ENCODE measurements at regions not wholly inside any gene's neighbourhood (a gene's known extent, or its start where the extent isn't known, plus 50 kb on each side); places are given as distances from the start of the nearest gene placed in this dataset.

DNA sequence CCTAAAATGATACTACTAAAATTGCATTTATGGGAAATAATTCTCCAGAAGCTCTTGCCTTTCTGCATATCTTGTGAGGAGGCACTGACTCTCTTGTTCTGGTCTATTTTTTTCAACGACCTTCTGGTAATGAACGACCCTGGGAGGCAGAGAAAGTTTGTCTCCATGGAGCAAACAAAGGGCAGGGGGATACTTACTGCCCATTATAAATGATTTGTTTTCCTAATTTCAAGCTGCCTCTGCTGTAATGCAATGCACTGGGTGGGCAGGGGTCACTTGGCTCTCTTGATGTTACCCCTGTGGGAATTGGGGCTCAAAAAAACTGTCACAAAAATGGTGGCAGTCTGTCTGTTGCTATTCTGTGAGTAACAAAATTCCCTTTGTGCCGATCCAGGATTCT is 643.2 kb downstream of the LIG4 start:
- DNase-seq (ENCODE audit: low read depth): no peak

DNA sequence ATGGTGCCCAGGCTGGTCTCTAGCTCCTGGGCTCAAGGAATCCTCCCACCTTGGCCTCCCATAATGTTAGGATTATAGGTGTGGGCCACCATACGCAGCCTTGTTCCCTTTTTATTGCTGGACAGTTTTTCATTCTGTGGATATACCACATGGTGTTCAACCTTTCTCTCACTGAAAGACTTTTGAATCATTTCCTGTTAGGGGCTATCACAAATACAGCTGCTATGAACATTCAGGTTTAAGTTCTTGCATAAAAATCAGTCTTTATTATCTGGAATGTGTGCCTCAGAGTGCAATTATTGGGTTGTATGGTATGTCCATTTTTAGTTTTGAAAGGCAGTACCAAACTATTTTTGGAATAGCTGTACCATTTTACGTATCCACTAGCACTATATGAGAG is 647.2 kb downstream of the LIG4 start:
- no peak for DNase-seq (ENCODE audit: low read depth)

DNA sequence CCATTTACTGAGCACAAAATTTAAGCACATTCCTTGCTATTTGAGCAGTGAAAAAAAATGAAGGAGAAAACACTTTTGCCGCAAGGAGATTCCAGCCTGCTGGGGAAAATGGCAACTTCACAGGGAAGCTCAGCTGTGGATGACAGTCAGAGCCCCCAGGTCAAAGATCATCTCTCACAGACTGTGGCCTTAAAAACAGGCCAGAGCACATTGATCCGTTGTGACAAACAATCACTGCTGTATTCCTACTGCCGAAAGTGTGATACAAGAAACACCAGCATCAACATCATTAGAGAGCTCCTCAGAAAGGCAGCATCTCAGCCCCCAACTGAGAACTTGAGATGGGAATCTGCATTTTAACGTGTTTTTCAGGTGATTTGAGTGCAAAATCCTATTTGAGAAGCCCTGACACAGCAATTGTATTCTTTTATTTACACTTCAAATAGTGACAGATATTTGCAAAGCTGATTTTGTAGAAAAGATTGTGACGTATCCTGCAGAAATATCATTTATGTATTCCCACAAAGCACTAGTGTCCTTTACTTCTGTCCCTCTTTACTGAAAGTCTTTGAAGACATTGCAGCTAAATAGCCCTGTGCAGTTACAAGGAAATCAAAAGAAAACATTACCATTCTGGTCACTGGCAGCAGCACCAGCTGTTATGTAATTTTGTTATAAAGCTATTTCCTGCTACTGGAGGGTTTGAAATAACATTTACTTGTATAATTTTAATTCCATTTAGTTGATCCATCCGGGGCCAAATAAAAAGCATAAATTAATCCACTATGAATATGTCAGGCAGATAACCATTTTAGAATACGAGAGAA is 652.0 kb downstream of the LIG4 start:
- no peak for DNase-seq (ENCODE audit: low read depth)

DNA sequence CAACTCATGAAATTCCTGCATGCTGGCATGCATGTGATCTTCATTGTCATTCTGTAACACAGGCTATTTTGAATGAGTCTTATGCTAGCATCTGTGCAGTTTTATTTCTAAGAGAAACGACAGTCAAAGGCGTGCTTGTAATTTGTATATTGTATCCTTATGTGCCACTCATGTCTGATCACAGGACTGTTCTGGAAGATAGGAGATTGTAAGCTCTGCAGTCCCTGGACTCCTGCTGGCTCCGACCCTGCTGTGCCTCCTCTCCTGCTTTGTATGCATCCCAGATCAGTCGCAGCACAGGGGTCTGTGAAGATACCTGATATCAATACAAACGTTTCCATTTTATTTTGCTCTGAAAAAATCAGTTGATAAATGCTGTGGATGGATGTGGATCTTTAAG is 653.1 kb downstream of the LIG4 start:
- no peak for DNase-seq (ENCODE audit: low read depth)

DNA sequence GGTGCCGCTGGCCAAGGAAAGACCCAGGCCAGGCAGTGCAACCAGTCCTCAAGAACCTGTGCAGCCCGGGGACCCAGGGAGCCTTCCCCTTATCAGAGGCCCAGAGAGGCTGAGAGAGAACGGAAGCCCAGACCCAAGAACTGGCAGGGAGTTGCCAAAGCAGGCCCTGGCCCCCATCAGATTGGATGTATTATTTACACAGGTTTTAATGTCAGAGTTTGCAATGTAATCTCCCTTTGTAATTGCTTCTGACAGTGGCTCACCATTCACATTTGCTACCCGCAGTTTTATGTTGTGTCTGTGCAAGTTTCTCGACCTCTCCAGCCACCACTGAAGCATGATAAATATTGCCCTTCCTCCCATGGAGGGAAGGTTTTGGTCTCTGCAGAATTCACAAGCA is 660.9 kb downstream of the LIG4 start:
- no peak for DNase-seq (ENCODE audit: low read depth)

DNA sequence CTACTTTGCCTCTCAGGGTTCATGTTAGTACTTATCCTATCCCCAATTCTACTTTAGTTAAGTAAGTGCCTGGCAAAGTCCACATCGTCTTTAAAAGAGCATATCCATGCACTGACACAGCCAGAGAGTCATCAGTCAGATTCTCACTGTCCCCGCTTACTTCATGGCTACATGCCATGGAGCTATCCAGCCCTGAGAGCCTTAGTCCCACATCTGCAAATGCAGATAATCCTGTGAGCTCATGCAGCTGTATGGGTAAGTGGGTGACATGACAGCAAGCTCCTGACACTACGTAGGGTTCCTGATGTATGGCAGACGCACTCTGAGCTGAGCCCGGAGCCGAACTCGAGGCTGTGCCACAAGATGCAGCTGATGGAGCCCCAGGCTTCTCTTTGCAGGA is 661.5 kb downstream of the LIG4 start:
- DNase-seq (ENCODE audit: low read depth): no peak

DNA sequence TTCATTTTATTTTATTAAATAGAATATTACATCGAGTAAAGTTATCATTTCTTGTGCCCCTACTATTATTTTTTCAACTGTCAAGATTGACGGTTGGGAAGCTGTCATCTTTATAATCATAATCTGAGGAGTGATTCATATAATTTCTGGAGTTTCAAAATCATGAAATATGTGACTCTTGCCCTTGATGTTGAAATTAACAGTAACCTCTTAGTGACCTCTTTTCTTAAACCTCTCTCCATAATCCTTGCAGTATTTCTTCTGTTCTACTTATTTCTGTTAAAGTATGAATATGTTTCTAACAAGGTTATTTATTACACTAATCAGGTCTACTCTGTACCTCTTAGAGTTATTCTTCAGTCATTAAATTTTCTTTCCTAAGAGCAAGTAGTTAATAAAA is 663.8 kb downstream of the LIG4 start:
- DNase-seq (ENCODE audit: low read depth): no peak

DNA sequence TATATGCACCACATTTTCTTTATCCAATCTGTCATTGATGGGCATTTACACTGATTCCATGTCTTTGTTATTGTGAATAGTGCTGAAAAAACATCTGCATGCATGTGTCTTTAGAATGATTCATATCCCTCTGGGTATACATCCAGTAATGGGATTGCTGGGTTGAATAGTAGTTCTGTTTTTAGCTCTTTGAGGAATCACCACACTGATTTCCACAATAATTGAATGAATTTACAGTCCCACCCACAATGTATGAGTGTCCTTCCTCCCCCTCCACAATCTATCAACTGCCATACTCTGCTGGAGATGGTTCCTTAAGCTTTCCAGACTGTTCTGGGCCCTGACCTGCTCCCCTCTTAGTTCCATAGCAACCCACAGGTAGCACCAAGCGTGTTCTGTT is 667.0 kb downstream of the LIG4 start:
- no peak for DNase-seq (ENCODE audit: low read depth)

DNA sequence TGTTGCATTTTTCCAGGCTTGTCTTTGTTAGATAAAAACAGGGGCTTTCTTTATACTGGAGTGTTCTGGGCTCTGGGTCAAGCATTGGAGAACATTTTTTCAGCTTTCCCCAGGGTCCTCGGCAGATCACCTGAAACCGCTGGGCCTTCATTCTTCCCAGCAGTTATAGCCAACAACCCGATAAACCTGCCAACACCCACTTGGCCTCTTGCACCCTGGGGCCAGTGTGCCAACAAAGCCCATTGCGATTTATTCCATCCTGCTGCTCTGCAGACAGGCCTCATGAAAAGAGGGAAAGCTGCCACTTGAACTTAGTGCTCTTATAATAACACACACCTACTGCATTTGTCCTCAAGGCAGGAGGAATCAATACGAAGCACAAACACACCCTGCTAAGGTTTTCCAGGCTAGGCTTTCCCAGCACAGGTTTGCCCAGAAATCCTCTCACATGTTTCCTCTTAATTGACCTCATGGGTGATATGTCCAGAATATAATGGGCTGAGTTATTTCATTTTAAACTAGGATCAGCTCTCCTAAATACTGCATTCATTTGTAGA is 669.3 kb downstream of the LIG4 start:
- DNase-seq (ENCODE audit: low read depth): no peak

DNA sequence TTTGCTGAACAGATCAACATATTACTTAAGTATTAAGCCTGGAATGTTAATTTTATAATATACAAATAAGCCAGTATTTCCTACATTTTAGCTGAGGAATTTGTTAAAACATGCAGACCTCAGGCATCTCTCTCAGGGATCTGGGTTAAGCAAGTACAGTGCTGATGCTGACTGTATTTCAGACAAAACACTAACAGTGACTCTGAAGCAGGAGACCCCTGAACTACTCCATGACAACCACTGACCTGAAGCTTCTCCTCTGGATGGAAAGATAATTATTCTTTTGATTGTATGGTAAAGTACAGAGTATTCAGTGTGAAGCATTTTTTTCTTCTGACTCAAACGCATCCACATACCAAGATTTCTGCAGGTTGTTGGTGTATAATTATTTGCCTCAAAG is 680.8 kb downstream of the LIG4 start:
- DNase-seq (ENCODE audit: low read depth): no peak

DNA sequence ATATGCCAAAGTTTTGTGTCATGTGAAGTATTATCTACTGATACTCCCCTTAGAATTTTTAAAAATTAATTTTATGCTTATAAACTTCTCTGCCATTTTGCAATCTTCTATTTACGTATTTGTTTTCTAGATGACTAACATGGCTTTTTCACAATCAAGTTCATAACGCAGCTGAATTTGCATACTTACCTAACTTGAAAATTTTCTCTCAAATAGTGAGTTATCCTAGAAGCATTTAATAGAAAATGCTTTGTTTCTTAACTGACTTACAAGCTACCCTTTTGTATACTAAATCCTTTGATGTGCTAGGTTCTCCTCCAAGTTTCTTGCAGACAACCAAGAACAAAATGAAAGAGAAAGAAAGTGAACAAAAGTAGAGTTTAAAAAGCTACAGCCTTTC is 683.5 kb downstream of the LIG4 start:
- DNase-seq (ENCODE audit: low read depth): no peak

DNA sequence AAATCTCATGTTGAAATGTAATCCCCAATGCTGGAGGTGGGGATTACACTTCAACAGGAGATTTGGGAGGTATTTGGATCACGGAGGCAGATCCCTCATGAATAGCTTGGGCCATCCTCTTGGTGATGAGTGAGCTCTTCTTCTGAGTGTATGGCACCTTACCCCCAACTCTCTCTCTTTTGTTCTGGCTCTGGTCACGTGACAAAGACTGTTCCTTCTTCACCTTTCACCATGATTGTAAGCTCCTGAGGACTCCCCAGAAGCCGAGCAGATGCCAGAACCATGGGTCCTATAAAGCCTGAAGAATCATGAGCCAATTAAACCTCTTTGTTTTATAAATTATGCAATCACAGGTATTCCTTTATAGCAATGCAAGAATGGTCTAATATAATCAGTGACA is 684.2 kb downstream of the LIG4 start:
- DNase-seq (ENCODE audit: low read depth): no peak

DNA sequence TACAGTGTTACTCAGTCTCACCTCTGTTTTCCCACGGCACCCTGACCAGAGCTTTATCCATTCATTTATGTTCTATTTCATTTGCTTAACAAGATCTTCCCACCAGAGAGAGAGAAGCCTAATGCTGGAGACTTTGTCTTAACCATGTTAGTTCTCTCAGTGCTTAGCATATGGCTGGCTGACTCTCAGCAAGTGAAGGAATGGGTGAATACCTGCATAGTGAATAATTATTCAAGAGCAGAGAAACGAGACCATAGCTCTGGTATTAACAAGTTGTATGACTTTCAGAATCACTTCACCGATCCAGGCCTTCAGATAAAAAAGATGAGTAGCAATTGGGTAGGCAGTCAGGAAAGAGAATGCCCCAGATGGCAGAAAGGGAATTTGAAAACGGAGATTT is 686.3 kb downstream of the LIG4 start:
- no peak for DNase-seq (ENCODE audit: low read depth)

DNA sequence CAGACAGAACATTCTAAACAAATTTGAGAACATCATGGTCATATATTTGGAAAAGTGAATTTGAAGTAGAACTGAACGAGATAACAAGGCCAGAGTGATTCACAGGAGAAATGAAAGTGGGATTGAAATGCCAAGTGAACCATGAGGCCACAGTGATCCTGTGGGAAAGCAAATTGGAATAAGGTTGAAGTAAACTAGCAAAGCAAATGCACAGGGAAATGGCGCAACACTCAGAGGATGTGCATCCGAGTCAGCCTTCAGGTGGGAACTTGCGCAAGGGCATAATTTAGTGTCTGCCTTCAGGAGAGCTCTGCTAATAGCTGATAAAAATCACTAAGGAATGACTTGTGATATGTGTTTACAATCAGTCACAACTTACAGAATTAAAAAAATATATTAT is 696.6 kb downstream of the LIG4 start:
- no peak for DNase-seq (ENCODE audit: low read depth)

DNA sequence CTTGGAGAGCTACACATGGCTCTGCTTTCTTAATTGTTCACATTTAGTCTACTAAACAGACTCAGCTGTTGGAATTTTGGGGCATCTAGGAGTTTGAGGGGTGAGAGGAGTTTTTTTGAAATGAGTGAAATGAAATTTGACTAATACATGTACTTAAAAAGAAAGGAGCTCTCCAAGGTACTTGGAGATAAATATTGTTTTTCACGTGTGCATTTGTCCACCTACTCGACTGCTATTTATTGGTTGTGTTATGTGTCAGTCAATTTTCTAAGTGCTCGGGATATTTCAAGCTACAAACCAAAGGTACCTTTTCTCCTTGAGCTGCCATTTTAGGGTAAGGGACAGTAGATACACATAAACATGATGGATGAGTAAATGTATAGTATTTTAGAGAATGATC is 697.0 kb downstream of the LIG4 start:
- DNase-seq (ENCODE audit: low read depth): no peak

DNA sequence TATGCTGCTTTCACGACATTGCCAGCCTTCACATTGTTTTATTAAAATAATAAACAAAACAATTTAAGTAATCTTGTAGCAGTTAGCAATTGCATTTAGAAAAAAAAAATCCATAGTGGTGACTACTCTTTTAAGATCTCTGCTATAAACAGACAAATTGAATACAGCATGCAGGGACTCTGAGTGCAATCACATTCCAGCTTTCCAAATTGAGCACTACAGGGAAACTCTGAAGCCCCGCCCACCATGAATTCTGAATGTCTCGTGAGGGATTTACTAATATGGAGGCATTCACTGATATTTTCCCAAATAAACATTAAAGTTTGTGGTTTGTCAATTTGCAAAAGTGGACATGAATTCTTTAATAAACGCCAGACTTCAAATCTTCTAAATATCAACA is 698.8 kb downstream of the LIG4 start:
- no peak for DNase-seq (ENCODE audit: low read depth)

DNA sequence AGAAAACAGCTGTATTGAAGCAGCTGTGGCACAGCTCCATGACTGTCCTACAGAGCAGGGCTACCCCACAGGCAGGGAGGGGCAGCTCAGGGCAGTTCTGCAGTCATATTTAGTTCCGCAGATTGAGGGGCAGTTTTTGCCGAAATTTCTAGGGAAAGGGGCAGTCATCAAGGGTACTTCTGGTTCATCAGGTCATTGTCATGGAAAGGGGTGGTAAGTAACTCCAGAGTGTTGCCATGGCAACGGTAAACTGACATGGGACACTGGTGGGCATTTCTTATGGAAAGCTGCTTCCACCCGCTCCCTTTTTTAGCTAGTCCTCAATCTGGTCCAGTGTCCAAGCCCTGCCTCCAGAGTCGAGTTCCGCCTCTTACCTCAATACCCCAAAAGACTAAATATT is 702.8 kb downstream of the LIG4 start:
- no peak for DNase-seq (ENCODE audit: low read depth)

DNA sequence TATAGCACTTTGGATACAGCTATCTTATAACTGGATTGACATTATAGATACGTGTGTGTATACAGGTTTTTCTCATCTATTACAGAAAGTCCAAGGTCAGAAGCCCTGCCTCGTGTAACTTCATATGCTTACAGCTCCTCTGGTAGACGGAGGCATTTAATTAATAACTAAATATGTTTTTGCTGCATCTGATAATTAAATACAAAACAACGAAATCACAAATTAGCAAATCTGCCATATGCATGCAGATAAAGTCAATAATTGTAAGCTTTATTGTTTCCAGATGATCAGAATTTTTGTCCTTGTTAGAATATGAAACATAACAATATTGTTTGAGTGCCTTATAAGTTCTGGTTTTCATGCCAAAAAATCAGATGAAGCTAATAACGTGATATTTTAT is 717.7 kb downstream of the LIG4 start:
- no peak for DNase-seq (ENCODE audit: low read depth)

DNA sequence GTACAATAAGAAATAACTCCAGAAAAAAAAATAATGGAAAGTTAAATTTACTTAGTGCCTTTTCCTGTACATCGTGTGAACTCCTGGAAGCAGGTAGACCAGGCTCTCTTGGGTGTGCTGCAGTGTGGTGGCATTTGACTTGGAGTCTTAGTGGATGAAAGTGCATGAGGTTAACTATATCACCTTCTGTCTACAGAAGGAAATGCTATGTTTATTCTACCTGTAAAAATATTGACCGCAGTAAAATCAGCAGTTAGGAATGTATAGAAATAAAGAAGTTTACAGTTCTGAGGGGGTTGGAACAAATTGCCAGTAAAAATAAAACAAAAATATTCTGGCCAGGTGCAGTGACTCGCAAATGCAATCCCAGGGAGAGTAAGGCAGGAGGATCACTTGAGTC is 722.1 kb downstream of the LIG4 start:
- no peak for DNase-seq (ENCODE audit: low read depth)

DNA sequence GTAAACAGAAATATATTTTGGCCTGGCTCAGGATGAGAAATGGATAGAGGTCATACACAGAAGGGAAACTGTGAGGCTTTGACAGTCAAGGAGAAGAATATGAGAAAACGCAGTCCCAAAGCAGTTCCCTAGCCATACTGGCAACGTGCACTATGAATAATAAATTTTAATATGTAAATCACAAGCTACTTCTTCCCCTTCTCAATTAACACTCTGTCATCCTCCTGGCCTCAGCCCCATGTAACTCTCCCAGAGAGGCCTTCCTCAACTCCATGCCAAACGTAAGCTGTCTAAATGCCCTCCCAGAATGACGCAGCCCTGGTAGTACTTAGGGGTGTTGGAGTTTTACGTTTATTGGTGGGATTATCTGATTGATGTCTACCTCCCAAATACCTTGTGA is 732.6 kb downstream of the LIG4 start:
- DNase-seq (ENCODE audit: low read depth): no peak

DNA sequence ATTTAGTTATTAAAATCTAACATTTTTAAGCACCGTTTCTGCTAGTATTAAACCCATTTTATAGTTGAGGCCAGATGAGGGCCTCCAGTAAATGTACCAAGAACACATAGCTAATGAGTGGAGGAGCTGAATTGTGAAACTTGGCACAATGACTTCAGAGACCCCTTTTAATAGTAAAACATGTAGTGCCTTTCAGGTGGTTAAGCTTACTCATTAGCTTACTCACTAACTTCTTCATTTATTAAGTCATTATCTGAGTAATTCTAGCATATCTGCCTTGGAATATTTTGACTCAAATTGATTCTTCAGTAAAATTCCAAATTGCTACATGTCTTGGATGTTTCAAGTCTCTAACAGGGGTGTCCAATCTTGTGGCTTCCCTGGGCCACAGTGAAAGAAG is 735.2 kb downstream of the LIG4 start:
- DNase-seq (ENCODE audit: low read depth): no peak

DNA sequence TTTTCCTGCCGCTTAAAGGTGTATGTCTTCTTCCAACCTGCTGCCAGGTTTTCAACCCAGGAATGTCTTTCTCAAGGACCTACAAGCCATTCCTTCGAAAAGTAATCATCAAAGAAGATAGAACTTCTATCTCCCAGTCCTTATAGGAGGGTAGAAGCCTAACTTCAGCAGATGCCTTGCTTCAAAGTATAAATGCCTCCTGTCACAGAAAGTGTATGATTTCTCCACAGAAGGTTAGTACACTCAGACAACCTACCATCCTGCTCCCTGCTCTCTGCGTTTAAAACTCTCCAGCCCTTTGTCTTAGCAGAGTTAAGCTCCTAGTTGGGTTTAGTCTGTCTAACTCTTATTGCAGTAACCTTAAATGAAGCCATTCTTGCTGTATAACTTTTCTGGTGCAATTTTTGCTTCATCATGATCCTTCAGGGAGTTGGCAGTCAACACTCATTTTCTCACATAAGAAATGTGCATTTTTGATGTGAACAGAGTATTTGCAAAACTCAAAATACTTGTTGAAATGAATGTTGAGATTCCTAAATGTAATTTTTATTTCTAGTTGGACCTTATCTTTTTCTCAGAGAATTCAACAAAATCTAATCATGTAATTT is 737.5 kb downstream of the LIG4 start:
- DNase-seq (ENCODE audit: low read depth): no peak

DNA sequence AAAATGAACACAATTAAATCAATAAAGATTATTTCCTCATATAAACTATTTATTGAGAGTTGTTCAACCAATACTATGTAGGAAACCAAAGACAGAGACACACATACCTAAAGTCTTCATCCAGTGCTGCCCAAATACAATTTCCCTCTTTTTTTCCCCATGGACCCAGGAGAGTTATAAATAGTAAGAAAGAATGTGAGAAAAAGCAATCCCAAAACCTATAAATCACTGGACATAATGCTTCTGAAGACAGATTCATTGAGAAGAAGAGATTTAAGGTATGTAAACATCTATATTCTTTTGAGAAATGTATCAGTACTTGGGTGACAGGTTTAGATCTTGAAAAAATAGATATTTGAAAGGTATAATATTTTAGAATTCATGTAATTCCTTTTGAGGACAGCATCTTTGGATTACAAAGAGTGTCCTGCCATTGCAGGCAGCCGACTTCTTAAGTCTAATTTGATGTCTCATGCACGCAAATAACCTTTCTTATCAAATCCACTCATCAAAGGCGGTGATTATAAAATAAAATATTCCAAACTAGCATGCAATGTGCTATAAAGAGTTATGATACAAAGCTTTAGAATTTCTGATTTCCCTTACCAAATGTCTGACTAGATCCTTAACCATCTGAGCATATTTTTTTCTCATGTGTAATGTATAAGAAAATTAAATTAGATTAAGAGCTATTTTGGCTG is 739.4 kb downstream of the LIG4 start:
- no peak for DNase-seq (ENCODE audit: low read depth)
